ENCODE measurements at regions not wholly inside any gene's neighbourhood (a gene's known extent, or its start where the extent isn't known, plus 50 kb on each side); places are given as distances from the start of the nearest gene placed in this dataset.

DNA sequence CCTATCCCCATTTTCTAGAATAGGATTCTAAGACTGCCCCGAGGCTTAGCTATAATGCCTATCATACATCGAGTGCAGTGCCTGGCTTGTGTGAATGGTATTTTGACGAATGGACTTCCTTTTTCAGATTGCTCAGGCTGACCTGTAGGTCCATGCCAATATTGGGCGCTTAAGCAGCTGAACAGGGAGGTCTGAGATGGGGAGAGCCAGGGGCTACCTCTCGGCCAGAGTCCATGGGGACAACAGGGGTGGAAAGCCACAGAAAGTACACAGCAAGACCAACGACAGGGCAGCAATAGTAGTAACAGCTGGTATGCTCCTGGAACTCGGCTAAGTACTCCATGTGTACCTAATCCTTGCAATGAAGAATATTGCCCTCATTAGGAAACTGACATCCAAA is 91.7 kb upstream of the WSCD1 start:
- TF ChIP-seq, protein P1, sequence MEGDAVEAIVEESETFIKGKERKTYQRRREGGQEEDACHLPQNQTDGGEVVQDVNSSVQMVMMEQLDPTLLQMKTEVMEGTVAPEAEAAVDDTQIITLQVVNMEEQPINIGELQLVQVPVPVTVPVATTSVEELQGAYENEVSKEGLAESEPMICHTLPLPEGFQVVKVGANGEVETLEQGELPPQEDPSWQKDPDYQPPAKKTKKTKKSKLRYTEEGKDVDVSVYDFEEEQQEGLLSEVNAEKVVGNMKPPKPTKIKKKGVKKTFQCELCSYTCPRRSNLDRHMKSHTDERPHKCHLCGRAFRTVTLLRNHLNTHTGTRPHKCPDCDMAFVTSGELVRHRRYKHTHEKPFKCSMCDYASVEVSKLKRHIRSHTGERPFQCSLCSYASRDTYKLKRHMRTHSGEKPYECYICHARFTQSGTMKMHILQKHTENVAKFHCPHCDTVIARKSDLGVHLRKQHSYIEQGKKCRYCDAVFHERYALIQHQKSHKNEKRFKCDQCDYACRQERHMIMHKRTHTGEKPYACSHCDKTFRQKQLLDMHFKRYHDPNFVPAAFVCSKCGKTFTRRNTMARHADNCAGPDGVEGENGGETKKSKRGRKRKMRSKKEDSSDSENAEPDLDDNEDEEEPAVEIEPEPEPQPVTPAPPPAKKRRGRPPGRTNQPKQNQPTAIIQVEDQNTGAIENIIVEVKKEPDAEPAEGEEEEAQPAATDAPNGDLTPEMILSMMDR (IDR thresholded peaks at IDR 0.05; ENCODE audit: insufficient read depth, low read depth, low read length) = no peak
- TF ChIP-seq EZH2 (IDR thresholded peaks at IDR 0.05; ENCODE audit: insufficient read depth, low read length) = no peak
